Lower leg skin (tissue), 3 donors: ENCODE measurements at regions not wholly inside any gene's neighbourhood (a gene's known extent, or its start where the extent isn't known, plus 50 kb on each side); places are given as distances from the start of the nearest gene placed in this dataset.
"Not testable (repeated sequence)": the region's sequence is repeated elsewhere in the genome, so short reads cannot be mapped to it uniquely, and the experiment has no call there.

ENCODE experiments used
- POLR2A ChIP-seq, 2 donors: fragments of 450-650 bp; IDR thresholded peaks; one replicate each; pipeline ENCODE4 v1.6.1; 2016 to 2017; ENCODE audit warnings: antibody characterized with exemption in 2 of 2, mild to moderate bottlenecking in 1 of 2, moderate library complexity in 1 of 2
- TF ChIP-seq, protein P1 (sequence below), 3 donors: fragments of 450-650 bp; IDR thresholded peaks; one replicate each; pipeline ENCODE4 v1.5.1; 2016; ENCODE audit warnings: antibody characterized with exemption in 3 of 3, mild to moderate bottlenecking in 3 of 3, moderate library complexity in 2 of 3

DNA sequence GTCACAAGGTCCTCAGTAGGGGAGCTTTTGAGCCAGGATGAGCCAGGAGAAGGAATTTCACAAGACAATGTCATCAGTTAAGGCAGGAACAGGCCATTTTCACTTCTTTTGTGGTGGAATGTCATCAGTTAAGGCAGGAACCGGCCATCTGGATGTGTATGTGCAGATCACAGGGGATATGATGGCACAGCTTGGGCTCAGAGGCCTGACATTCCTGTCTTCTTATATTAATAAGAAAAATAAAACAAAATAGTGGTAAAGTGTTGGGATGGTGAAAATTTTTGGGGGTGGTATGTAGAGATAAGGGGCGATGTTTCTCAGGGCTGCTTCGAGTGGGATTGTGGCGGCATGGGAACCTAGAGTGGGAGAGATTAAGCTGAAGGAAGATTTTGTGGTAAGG lies 484.5 kb upstream of the SLITRK5 start:
- TF ChIP-seq, protein P1, sequence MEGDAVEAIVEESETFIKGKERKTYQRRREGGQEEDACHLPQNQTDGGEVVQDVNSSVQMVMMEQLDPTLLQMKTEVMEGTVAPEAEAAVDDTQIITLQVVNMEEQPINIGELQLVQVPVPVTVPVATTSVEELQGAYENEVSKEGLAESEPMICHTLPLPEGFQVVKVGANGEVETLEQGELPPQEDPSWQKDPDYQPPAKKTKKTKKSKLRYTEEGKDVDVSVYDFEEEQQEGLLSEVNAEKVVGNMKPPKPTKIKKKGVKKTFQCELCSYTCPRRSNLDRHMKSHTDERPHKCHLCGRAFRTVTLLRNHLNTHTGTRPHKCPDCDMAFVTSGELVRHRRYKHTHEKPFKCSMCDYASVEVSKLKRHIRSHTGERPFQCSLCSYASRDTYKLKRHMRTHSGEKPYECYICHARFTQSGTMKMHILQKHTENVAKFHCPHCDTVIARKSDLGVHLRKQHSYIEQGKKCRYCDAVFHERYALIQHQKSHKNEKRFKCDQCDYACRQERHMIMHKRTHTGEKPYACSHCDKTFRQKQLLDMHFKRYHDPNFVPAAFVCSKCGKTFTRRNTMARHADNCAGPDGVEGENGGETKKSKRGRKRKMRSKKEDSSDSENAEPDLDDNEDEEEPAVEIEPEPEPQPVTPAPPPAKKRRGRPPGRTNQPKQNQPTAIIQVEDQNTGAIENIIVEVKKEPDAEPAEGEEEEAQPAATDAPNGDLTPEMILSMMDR (IDR thresholded peaks at IDR 0.05) = not testable (repeated sequence)
- not testable (repeated sequence) for TF ChIP-seq POLR2A (IDR thresholded peaks at IDR 0.05)
